Tibial nerve (tissue), 4 donors: ENCODE measurements at regions not wholly inside any gene's neighbourhood (a gene's known extent, or its start where the extent isn't known, plus 50 kb on each side); places are given as distances from the start of the nearest gene placed in this dataset.

Source experiments
- DNase-seq, 2 donors: peaks; one replicate each; pipeline ENCODE4 v3.0.0-alpha.2; 2019; ENCODE audit warnings: low spot score in 2 of 2
- H3K27ac ChIP-seq, 4 donors: fragments of 200-600 bp; sonication (generic) in 3 of 4; one replicate each; pipeline ENCODE4 v1.5.1; 2017 to 2019; ENCODE audit warnings: mild to moderate bottlenecking in 1 of 4
- H3K27me3 ChIP-seq, 2 donors: fragments of 200-600 bp; sonication (generic) in 1 of 2; one replicate each; pipeline versions ENCODE4 v1.5.1 to v1.6.0; 2017 to 2019
- H3K36me3 ChIP-seq, 3 donors: fragments of 200-600 bp; sonication (generic); one replicate each; pipeline ENCODE4 v1.5.1; 2018 to 2019
- H3K4me1 ChIP-seq, 4 donors: fragments of 200-600 bp; sonication (generic) in 3 of 4; one replicate each; pipeline ENCODE4 v1.5.1; 2017 to 2019
- H3K4me3 ChIP-seq, 4 donors: fragments of 200-600 bp; sonication (generic) in 3 of 4; one replicate each; pipeline ENCODE4 v1.5.1; 2017 to 2019; ENCODE audit warnings: mild to moderate bottlenecking in 1 of 4, moderate library complexity in 1 of 4
- H3K9me3 ChIP-seq, 4 donors: fragments of 200-600 bp; sonication (generic) in 3 of 4; one replicate each; pipeline ENCODE4 v1.5.1; 2017 to 2019
- EP300 ChIP-seq, 2 donors: sonication (generic); formaldehyde crosslinking; IDR thresholded peaks; one replicate each; pipeline ENCODE4 v1.6.1; 2017; ENCODE audit warnings: antibody characterized with exemption in 2 of 2, mild to moderate bottlenecking in 1 of 2
- POLR2A ChIP-seq, 2 donors: fragments of 450-650 bp; IDR thresholded peaks; one replicate each; pipeline ENCODE4 v1.6.1; 2017; ENCODE audit warnings: antibody characterized with exemption in 2 of 2, mild to moderate bottlenecking in 2 of 2, moderate library complexity in 2 of 2
- WGBS, 2 donors: methylation state at CpG; one replicate each; pipeline ENCODE4 v1.1.5; 2018; 5-methylcytosine and 5-hydroxymethylcytosine counted together
- TF ChIP-seq, protein P1 (sequence below), 5 experiments: fragments of 200-600 bp in 3 of 5; fragments of 450-650 bp in 2 of 5; sonication (generic) in 3 of 5; IDR thresholded peaks; one replicate each; pipeline ENCODE4 v1.5.1; 2016 to 2019; ENCODE audit warnings: antibody characterized with exemption in 5 of 5, mild to moderate bottlenecking in 3 of 5, moderate library complexity in 2 of 5

DNA sequence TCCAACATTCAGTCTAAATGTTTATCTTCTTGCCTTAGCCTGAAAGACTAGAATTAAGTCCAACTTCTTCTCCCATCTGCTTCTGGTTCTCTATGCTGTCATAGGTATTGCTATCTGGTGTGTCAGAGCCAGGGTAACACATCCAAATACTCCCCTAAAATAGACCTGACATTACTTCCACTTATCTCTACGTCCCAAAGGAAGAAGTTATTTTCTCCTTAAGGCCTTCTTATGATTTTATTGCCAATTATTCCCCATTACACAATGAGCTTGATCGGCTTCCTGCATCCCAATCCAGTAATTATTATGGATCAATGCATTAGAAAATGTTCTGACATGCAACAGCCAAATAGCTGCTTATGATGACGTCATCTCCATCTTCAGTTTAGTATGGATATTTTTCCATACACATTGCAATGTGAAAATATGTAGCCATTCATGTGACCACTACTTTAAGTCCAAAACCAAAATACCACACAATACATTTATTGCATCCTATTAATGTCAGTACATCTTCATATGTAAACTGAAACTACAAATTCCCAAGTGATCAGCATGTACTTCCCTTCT is 555.5 kb downstream of the MAT2B start:
- Histone ChIP-seq H3K27ac (no peak overlapping the region), H3K4me1 (no peaks in the 10 kb centered on the region), H3K36me3 (no peaks in the 10 kb centered on the region), H3K9me3 (no peaks in the 10 kb centered on the region), H3K4me3 (no peak overlapping the region), H3K27me3 (no peaks in the 10 kb centered on the region)
- 74 to 79% methylated on average over 3 of the region's 3 CpGs for WGBS, 2 donors
- no peak for TF ChIP-seq POLR2A (IDR thresholded peaks at IDR 0.05)
- TF ChIP-seq, protein P1, sequence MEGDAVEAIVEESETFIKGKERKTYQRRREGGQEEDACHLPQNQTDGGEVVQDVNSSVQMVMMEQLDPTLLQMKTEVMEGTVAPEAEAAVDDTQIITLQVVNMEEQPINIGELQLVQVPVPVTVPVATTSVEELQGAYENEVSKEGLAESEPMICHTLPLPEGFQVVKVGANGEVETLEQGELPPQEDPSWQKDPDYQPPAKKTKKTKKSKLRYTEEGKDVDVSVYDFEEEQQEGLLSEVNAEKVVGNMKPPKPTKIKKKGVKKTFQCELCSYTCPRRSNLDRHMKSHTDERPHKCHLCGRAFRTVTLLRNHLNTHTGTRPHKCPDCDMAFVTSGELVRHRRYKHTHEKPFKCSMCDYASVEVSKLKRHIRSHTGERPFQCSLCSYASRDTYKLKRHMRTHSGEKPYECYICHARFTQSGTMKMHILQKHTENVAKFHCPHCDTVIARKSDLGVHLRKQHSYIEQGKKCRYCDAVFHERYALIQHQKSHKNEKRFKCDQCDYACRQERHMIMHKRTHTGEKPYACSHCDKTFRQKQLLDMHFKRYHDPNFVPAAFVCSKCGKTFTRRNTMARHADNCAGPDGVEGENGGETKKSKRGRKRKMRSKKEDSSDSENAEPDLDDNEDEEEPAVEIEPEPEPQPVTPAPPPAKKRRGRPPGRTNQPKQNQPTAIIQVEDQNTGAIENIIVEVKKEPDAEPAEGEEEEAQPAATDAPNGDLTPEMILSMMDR (IDR thresholded peaks at IDR 0.05) = no peak
- TF ChIP-seq EP300 (IDR thresholded peaks at IDR 0.05) = no peak
- DNase-seq = no peak

DNA sequence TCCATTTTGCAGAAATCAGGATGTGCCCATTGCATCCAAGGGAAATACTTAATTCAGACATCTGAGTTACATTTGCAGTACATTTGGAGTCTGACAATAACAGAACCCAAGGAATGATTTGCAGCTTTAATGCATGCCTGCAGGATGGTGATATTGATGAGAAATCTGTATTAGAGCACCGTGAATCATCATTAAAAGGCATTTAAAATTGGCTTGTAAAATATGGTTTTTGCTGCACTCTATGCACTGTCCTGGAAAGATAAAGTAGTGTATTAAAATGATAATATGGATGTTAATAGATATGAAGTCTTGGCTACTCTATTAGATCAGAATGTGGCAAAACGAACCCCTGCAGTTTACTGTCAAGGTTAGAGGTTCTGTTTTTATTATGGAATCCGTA is 556.9 kb downstream of the MAT2B start:
- no peaks in the 10 kb centered on the region for H3K4me1 ChIP-seq
- H3K9me3 ChIP-seq = no peaks in the 10 kb centered on the region
- no peak overlapping the region for H3K4me3 ChIP-seq
- WGBS, 2 donors = 48 to 52% methylated on average over 3 of the region's 3 CpGs
- no peaks in the 10 kb centered on the region for H3K27me3 ChIP-seq
- no peaks in the 10 kb centered on the region for H3K36me3 ChIP-seq
- TF ChIP-seq POLR2A (IDR thresholded peaks at IDR 0.05) = no peak
- TF ChIP-seq, protein P1 (IDR thresholded peaks at IDR 0.05) = no peak
- no peak for TF ChIP-seq EP300 (IDR thresholded peaks at IDR 0.05)
- H3K27ac ChIP-seq = no peak overlapping the region
- DNase-seq = no peak

DNA sequence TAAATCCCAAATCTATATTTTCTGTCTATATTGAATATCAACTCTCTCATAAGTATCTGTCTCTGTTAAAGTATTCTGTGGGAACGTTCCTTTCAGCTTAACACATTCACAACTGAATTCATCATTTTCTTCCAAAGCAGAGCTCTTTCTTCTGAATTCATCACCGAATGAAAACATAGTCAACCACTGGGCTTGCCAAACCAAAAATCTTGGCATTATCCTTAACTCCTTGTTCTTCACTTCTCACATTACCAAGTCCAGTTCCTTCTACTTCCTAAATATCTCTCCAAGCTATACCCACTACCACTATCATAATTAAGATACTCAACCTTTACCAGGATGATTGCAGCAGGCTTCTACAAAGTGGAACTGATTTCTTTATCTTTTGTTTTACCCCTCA is 559.8 kb downstream of the MAT2B start:
- no peaks in the 10 kb centered on the region for H3K27me3 ChIP-seq
- 75 to 80% methylated on average over 2 of the region's 2 CpGs for WGBS, 2 donors
- H3K36me3 ChIP-seq = no peaks in the 10 kb centered on the region
- no peak for TF ChIP-seq EP300 (IDR thresholded peaks at IDR 0.05)
- TF ChIP-seq, protein P1 (IDR thresholded peaks at IDR 0.05) = no peak
- TF ChIP-seq POLR2A (IDR thresholded peaks at IDR 0.05) = no peak
- H3K9me3 ChIP-seq = peaks cover 0 to 5% (median 0%) of the 10 kb centered on the region in 4 donors
- H3K27ac ChIP-seq = no peak overlapping the region
- no peak overlapping the region for H3K4me3 ChIP-seq
- no peaks in the 10 kb centered on the region for H3K4me1 ChIP-seq
- no peak for DNase-seq

DNA sequence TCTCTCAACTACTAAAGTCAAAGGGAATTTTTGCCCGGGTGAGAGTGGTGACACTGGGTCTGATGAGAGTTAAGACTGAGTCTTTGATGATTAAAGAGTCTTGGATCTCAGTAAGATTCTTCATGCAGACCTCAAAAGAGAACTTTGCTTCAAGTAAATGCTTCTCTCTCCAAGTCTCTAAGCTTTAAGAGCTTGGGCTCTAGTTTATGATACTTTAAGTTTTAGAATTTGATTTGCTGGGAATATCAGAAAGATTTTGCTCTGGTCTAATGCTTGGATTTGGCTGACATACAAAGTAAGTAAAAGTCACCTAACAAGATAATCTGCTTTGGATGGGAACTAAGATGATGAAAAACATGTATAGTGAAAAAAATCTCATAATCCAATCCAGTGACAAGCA is 566.3 kb downstream of the MAT2B start:
- WGBS, 2 donors = 78 to 87% methylated on average over 1 of the region's 1 CpG
- no peaks in the 10 kb centered on the region for H3K4me1 ChIP-seq
- no peak overlapping the region for H3K27ac ChIP-seq
- H3K9me3 ChIP-seq = peaks cover 0 to 5% (median 0%) of the 10 kb centered on the region in 4 donors
- no peak overlapping the region for H3K4me3 ChIP-seq
- TF ChIP-seq, protein P1 (IDR thresholded peaks at IDR 0.05) = no peak
- no peak for TF ChIP-seq EP300 (IDR thresholded peaks at IDR 0.05)
- no peak for TF ChIP-seq POLR2A (IDR thresholded peaks at IDR 0.05)
- H3K36me3 ChIP-seq = no peaks in the 10 kb centered on the region
- H3K27me3 ChIP-seq = no peaks in the 10 kb centered on the region
- DNase-seq = no peak

DNA sequence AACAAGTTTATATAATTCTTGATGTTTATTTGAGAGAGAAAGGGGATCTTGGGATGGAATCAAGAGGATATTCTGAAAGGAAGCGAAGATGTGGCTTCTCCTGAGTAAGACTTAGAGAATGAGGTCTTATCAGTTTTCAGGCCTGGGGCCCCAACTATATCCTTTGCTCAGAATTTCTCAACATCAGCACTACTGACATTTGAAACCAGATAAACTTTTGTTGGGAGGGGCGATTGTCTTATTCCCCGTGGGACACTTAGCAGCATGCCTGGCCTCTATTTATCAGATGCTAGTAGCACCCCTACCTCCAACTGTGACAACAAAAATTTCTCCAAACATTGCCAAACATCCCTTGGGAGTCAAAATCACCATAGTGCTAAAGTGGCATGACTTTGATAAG is 567.7 kb downstream of the MAT2B start:
- no peak overlapping the region for H3K4me3 ChIP-seq
- H3K9me3 ChIP-seq = peaks cover 0 to 5% (median 0%) of the 10 kb centered on the region in 4 donors
- H3K4me1 ChIP-seq = no peaks in the 10 kb centered on the region
- H3K27me3 ChIP-seq = no peaks in the 10 kb centered on the region
- no peak for DNase-seq
- TF ChIP-seq EP300 (IDR thresholded peaks at IDR 0.05) (no peak), POLR2A (IDR thresholded peaks at IDR 0.05) (no peak)
- TF ChIP-seq, protein P1 (IDR thresholded peaks at IDR 0.05) = no peak
- H3K36me3 ChIP-seq = no peaks in the 10 kb centered on the region
- no peak overlapping the region for H3K27ac ChIP-seq
- WGBS, 2 donors = 62 to 76% methylated on average over 3 of the region's 3 CpGs
